OCI-M2 (cell line): ENCODE measurements at regions not wholly inside any gene's neighbourhood (a gene's known extent, or its start where the extent isn't known, plus 50 kb on each side); places are given as distances from the start of the nearest gene placed in this dataset.

Experiments used
- DNase-seq: peaks from one replicate; lab custom pipeline; 2025; ENCODE audit not compliant: unreplicated experiment; lab: John Stamatoyannopoulos, UW

DNA sequence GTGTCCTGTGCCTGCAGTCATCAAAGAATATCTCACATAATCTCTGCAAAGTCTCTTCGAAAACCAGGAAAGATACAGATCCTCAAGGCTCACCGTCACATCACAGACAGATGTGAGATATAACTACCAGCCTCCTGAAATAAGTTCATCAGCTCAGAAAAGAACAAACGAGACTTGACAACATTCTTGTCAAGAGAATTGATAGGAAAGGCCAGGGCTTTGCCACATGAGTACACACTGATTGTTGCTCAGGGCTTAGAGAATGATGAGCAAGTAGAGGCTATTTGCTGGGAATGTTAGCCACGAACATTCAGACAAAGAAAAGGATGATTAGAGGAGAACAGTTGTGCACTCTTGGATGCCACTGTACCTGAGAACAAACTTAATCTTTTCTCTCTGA, 535.1 kb downstream of the ELAVL2 start:
- no peak for DNase-seq

GRCh38 chr9:23302281-23302680, 523.8 kb downstream of the ELAVL2 start:
- no peak for DNase-seq

DNA sequence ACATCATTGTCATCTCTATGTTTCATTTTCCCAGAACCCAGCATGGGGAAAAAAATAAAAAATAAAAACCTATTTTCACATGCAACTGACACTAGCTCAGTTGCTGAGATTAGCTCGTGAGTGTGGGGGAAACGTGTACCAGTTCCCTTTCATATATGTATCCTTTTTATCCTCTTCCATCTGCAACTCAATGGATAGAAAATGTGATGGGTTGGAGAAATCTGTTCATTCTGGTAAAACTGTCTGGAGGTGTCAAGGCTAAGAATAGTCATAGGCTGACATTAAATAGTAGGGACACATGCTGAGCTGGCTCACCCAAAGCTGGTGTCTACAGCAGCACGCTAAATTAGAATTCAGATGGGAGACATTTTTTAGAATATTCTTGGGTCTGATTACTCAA, 519.3 kb downstream of the ELAVL2 start:
- DNase-seq = no peak

GRCh38 chr9:23307731-23308513, 518.1 kb downstream of the ELAVL2 start:
- DNase-seq = no peak

GRCh38 chr9:23309800-23310199, 516.2 kb downstream of the ELAVL2 start:
- DNase-seq = no peak

GRCh38 chr9:23314247-23314646, 511.8 kb downstream of the ELAVL2 start:
- DNase-seq = no peak

GRCh38 chr9:23319092-23319491, 506.9 kb downstream of the ELAVL2 start:
- DNase-seq = no peak

GRCh38 chr9:23321049-23321448, 505.0 kb downstream of the ELAVL2 start:
- no peak for DNase-seq

GRCh38 chr9:23322392-23322791, 503.6 kb downstream of the ELAVL2 start:
- no peak for DNase-seq

GRCh38 chr9:23324511-23324910, 501.5 kb downstream of the ELAVL2 start:
- DNase-seq = no peak

DNA sequence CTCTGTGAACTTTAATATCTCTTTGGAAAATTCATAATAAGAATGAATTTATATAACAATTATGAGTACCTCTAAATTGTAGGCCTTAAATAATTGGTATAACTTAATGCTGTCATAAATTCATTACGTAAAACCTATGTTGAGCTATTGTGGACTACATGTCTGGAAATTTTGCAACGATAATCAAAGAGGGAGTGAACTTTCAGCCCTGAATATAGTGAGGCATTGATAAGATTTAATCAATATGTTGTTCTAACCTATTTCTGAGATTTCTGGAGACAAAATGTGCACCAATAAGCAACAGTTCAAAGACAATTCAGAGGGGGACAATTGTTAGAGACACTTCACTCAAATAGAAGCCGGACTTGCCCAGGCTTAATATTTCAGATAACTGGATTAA, 499.4 kb downstream of the ELAVL2 start:
- DNase-seq = no peak

DNA sequence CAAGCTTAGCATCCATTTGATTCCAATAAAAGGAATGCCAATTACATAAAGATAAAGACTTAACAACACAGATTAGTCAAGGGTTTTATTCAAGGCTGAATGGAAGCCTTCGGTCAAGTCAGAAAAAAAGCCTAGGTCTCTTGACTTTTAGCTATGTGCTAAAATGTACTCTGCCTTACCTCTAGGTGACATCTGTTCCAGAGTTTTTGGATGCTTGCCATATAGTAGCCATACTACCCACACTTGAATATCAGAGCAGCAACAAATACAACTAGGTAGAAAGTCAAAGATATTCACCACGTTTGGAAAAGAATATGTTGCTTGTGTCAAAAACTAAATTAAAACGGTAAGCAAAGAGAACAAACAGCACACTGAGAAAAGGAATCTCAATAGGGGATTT, 484.7 kb downstream of the ELAVL2 start:
- DNase-seq = no peak

- no peak for DNase-seq
Observed at GRCh38 chr9:23342291-23342690, 483.7 kb downstream of the ELAVL2 start.

GRCh38 chr9:23343226-23343625, 482.8 kb downstream of the ELAVL2 start:
- DNase-seq = no peak

DNA sequence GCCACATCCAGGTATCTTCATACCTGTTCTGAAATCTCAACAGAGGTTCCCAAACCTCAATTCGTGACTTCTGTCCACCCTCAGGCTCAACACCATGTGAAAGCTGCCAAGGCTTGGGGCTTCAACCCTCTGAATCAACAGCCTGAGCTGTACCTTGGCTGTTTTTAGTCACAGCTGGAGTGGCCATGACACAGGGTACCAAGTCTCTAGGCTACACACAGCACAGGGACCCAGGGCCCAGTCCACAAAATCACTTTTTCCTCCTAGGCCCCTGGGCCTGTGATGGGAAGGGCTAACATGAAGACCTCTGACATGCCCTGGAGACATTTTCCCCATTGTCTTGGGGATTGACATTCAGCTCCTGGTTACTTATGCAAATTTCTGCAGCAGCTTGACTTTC, 464.9 kb downstream of the ELAVL2 start:
- no peak for DNase-seq

DNA sequence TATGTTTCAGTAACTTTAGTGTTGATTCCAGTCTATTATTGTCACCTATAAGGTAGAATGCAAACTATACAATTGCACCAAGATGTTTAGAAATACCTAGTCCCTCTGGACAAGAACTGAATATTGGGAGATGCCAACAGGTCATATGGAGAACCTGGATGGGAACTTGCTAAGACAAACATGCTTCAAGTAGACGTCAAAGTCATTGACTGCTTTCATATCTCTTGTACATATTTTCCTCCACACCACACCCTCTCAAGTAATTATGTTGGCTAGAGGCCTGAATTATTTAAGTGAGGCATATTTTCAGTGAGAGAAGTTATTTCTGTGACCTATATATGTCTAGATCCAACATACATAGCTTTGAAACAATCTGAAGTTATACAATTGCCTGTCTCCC, 453.3 kb downstream of the ELAVL2 start:
- DNase-seq = no peak

- DNase-seq = no peak
Observed at GRCh38 chr9:23375511-23375910, 450.5 kb downstream of the ELAVL2 start.

DNA sequence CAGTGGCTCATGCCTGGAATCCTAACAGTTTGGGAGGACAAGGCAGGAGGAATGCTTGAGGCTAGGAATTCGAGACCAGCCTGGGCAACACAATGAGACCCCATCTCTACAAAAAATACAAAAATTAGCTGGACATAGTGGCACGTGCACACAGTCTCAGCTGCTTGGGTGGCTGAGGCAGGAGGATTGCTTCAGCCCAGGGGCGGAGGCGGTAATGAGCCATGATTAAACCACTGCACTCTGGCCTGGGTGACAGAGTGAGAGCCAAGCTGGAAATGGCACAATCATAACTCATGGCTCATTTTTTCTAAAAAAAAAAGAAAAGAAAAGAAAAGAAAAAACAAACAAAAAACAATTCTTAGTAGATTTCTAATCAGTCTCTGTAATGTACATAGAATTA, 446.2 kb downstream of the ELAVL2 start:
- no peak for DNase-seq

GRCh38 chr9:23380821-23381220, 445.2 kb downstream of the ELAVL2 start:
- DNase-seq = no peak

GRCh38 chr9:23382418-23382817, 443.6 kb downstream of the ELAVL2 start:
- no peak for DNase-seq

DNA sequence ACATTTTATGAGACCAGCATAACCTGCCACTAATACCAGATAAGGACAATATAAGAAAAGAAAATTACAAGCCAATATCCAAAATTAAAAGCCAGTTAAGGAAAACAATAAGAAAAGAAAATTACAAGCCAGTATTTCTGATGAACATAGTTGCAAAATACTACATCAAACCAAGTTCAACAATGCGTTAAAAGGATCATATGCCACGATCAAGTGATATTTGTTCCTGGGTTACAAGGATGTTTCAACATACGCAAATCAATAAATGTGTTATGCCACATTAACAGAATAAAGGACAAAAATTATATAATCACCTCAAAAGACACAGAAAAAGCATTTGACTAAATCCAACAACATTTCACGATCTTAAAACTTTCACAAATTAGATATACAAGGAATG, 431.9 kb downstream of the ELAVL2 start:
- no peak for DNase-seq

DNA sequence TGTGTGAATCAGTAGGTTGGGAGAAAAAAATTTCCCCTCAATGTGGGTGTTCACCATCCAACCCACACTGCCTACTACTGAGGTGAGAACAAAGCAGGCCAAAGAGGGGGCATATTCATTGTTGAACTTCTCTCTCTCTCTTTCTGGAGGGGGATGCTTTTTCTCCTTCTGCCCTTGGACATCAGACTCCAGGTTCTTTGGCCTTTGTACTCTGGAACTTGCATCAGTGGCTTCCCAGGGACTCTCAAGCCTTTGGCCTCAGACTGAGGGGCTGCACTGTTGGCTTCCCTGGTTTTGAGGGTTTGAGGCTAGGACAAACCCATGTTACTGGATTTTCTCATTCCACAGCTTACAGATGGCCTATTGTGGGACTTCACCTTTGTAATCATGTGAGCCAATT, 417.2 kb downstream of the ELAVL2 start:
- no peak for DNase-seq

- DNase-seq = no peak
Observed at GRCh38 chr9:23412046-23412445, 414.0 kb downstream of the ELAVL2 start.
